Kidney (tissue), 13 donors: ENCODE measurements at regions not wholly inside any gene's neighbourhood (a gene's known extent, or its start where the extent isn't known, plus 50 kb on each side); places are given as distances from the start of the nearest gene placed in this dataset.
"Not testable (repeated sequence)": the region's sequence is repeated elsewhere in the genome, so short reads cannot be mapped to it uniquely, and the experiment has no call there.

ENCODE experiments used
- DNase-seq, 5 donors: peaks; one replicate each; pipeline ENCODE4 v3.0.0-alpha.2; 2013 to 2020
- FAIRE-seq: peaks from 2 replicates; lab custom pipeline; 2012; peaks lifted over from hg19 to GRCh38; lab: Jason Lieb, UNC
- H3K27ac ChIP-seq, 2 donors: one replicate each; pipeline ENCODE4 v1.7.0; 2013; ENCODE audit warnings: low read depth in 2 of 2, low read length in 2 of 2, inconsistent platforms in 1 of 2
- H3K27me3 ChIP-seq: one replicate; pipeline ENCODE4 v1.7.1; 2013; ENCODE audit warnings: low read length, inconsistent platforms; ENCODE audit not compliant: control insufficient read depth, insufficient read depth
- H3K36me3 ChIP-seq, 3 donors: one replicate each; pipeline versions ENCODE4 v1.7.0 to v1.7.1; 2013; ENCODE audit warnings: low read length in 3 of 3, control low read depth in 1 of 3, inconsistent platforms in 1 of 3; ENCODE audit not compliant: insufficient read depth in 3 of 3, control insufficient read depth in 2 of 3
- H3K4me1 ChIP-seq, 3 donors: one replicate each; pipeline versions ENCODE4 v1.7.0 to v1.7.1; 2013; ENCODE audit warnings: low read length in 3 of 3, inconsistent platforms in 1 of 3, low read depth in 1 of 3; ENCODE audit not compliant: control insufficient read depth in 2 of 3, insufficient read depth in 2 of 3
- H3K4me3 ChIP-seq, 3 donors: one replicate each; pipeline versions ENCODE4 v1.7.0 to v1.8.1; 2013; ENCODE audit warnings: low read length in 3 of 3, control low read depth in 1 of 3, inconsistent platforms in 1 of 3
- H3K9ac ChIP-seq, 3 donors: one replicate each; pipeline versions ENCODE4 v1.7.0 to v1.7.1; 2013; ENCODE audit warnings: low read length in 3 of 3, control low read depth in 1 of 3, inconsistent platforms in 1 of 3
- H3K9me3 ChIP-seq, 3 donors: one replicate each; pipeline versions ENCODE4 v1.7.0 to v1.7.1; 2013; ENCODE audit warnings: low read length in 3 of 3, control low read depth in 1 of 3, inconsistent platforms in 1 of 3; ENCODE audit not compliant: control insufficient read depth in 2 of 3, insufficient read depth in 1 of 3
- intact Hi-C: fragments of 100-400 bp; cut with DNase I; formaldehyde crosslinking; loops from one replicate; pipeline ENCODE4 v1.11.1; 2022
- TF ChIP-seq, protein P1 (sequence below): IDR thresholded peaks from 3 replicates; pipeline ENCODE4 v1.5.1; 2012; ENCODE audit warnings: mild to moderate bottlenecking, moderate library complexity, borderline replicate concordance; ENCODE audit not compliant: insufficient read depth; ENCODE audit errors: extremely low read depth
- donor health status: control.
- donor health status: control.
- donor health status: control.
- donor health status: control.
- donor health status: control.
- donor health status: DM: yes; HTN: yes; CAD: no.
- donor health status: Normal renal cell carcinoma (clear cell type).

DNA sequence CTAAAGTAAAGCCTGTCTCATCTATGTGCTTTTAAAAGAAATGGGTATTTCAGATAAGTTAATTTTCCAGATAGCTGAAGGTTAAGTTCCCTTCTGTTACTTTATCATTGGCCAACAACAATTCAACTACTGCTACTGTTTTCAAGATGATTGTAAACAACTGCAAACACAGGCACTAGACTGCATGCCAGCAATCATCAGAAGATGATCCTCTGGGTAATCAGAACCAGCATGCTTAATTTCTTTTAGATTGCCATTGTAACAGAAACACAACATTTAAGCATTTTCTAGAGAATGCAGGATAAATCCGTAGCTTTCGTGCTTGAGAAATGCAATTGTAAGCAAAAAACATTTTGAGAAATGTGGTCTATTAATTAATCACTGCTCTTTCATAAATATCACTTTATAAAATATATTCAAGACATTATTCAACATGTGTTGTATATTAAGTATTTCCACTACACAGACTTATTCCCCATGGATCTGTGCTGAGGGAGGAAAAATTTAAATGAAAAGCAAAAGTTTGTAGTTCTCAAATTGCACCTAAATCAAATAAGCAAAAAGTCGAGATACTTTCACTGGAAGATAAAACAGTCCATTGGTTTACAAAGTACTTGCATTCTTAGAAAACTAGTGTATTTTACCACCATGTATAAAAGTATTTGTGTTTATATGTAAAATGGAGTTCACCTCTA lies 133.7 kb downstream of the ATL2 start:
- H3K36me3 ChIP-seq, result no peaks in the 10 kb centered on the region
- H3K4me3 ChIP-seq, result no peak overlapping the region
- H3K27me3 ChIP-seq, result no peaks in the 10 kb centered on the region
- DNase-seq, result no peak
- peaks cover 0 to 4% (median 3%) of the 10 kb centered on the region in 3 donors for H3K4me1 ChIP-seq
- H3K9ac ChIP-seq, result no peak overlapping the region
- intact Hi-C loops, result no loop called here
- no peak for FAIRE-seq
- TF ChIP-seq, protein P1, sequence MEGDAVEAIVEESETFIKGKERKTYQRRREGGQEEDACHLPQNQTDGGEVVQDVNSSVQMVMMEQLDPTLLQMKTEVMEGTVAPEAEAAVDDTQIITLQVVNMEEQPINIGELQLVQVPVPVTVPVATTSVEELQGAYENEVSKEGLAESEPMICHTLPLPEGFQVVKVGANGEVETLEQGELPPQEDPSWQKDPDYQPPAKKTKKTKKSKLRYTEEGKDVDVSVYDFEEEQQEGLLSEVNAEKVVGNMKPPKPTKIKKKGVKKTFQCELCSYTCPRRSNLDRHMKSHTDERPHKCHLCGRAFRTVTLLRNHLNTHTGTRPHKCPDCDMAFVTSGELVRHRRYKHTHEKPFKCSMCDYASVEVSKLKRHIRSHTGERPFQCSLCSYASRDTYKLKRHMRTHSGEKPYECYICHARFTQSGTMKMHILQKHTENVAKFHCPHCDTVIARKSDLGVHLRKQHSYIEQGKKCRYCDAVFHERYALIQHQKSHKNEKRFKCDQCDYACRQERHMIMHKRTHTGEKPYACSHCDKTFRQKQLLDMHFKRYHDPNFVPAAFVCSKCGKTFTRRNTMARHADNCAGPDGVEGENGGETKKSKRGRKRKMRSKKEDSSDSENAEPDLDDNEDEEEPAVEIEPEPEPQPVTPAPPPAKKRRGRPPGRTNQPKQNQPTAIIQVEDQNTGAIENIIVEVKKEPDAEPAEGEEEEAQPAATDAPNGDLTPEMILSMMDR, result no peak
- H3K9me3 ChIP-seq, result no peaks in the 10 kb centered on the region
- H3K27ac ChIP-seq, result no peak overlapping the region

DNA sequence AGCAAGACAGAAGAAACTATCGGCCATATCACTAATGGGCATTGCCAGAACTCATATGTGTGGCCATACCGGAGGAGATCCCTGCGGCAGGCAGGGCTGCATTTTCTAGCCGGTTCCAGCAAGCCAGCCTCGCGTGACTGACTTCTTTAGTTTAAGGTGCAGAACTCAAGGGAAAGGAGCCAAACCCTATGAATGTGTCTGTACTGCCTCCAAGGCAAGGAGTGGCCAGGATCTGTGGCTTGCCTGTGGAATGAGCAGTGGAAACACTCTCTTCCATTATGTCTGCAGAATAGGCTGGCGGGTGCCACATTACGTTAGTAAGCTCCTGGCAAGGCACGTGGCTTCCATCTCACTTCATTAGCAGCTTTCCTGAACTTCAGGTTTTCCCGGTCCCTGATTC lies 137.6 kb downstream of the ATL2 start:
- FAIRE-seq, result no peak
- intact Hi-C loops, result no loop called here
- no peaks in the 10 kb centered on the region for H3K4me1 ChIP-seq
- no peaks in the 10 kb centered on the region for H3K9me3 ChIP-seq
- H3K9ac ChIP-seq, result no peak overlapping the region
- no peaks in the 10 kb centered on the region for H3K27me3 ChIP-seq
- peak in 1 of 5 donors; percentile 58 for DNase-seq
- H3K27ac ChIP-seq, result no peak overlapping the region
- no peaks in the 10 kb centered on the region for H3K36me3 ChIP-seq
- H3K4me3 ChIP-seq, result no peak overlapping the region
- TF ChIP-seq, protein P1, result no peak

DNA sequence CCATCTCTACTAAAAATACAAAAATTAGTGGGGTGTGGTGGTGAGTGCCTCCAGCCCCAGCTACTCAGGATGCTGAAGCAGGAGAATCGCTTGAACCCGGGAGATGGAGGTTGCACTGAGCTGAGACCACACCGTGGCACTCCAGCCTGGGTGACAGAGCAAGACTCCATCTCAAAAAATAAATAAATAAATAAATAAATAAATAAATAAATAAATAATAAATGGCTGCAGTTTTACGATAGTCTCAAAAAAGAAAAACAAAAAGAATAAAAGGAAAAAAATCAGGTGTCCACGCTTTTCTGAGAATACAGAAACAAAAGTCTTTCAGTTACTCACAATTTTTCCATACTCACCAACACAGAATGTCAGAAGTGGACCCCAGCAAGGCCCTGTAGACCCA lies 138.4 kb downstream of the ATL2 start:
- H3K36me3 ChIP-seq, H3K9me3 ChIP-seq, intact Hi-C loops, H3K27ac ChIP-seq, FAIRE-seq, H3K9ac ChIP-seq, H3K27me3 ChIP-seq, H3K4me1 ChIP-seq, DNase-seq, H3K4me3 ChIP-seq: not testable (repeated sequence)

DNA sequence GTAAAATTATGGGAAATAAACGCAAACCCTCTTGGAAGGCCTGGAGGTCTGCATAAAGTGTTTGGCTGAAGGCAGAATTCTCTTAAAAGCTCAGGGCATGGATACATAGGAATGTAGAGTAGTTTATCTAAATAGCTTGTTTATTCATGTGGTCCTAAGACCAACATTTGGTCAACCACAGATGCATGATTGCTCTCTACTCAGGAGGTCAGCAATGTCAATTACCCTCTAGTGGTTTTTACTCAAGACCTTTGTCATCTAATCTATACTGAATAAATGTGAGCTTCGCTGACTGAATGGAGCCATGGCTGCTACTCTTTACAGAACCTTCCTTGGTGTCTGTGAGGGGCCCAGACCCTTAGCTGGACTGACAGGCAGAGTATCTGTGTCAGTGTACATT lies 139.8 kb downstream of the ATL2 start:
- FAIRE-seq, result no peak
- Histone ChIP-seq H3K9me3 (no peaks in the 10 kb centered on the region), H3K4me1 (no peaks in the 10 kb centered on the region), H3K27me3 (no peaks in the 10 kb centered on the region), H3K9ac (no peak overlapping the region), H3K36me3 (no peaks in the 10 kb centered on the region), H3K4me3 (no peak overlapping the region), H3K27ac (no peak overlapping the region)
- TF ChIP-seq, protein P1, result no peak
- intact Hi-C loops, result no loop called here
- DNase-seq, result no peak
